ELF-1 (cell line): ENCODE measurements at regions not wholly inside any gene's neighbourhood (a gene's known extent, or its start where the extent isn't known, plus 50 kb on each side); places are given as distances from the start of the nearest gene placed in this dataset.
A peak's percentile ranks its signal among the peaks of the same experiment; 100 is the strongest.
"Not testable (repeated sequence)": the region's sequence is repeated elsewhere in the genome, so short reads cannot be mapped to it uniquely, and the experiment has no call there.

Experiments
- DNase-seq: peaks from one replicate; pipeline ENCODE4 v3.0.0-alpha.2; 2016; ENCODE audit warnings: low read depth, low spot score

DNA sequence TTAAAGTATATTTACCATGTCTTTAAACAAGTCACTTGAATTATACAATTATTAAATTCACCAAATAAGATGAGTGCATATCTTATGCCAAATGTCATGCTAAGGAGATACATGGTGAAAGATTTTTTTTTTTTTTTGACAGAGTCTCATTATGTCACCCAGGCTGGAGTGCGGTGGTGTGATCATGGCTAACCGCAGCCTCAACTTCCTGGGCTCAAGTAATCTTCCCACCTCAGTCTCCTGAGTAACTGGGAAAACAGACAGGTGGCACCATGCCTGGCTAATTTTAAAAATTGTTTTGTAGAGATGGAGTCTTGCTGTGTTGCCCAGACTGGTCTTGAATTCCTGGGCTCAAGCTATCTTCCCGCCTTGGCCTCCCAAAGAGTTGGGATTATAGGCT is 149.0 kb upstream of the GOT2 start:
- no peak for DNase-seq

- DNase-seq = no peak
Measured at GRCh38 chr16:58882292-58882691, 148.2 kb upstream of the GOT2 start.

GRCh38 chr16:58878641-58879040 is 144.5 kb upstream of the GOT2 start:
- DNase-seq = not testable (repeated sequence)

- no peak for DNase-seq
Measured at GRCh38 chr16:58866935-58867334, 132.8 kb upstream of the GOT2 start.

GRCh38 chr16:58863761-58864160 is 129.6 kb upstream of the GOT2 start:
- no peak for DNase-seq

DNA sequence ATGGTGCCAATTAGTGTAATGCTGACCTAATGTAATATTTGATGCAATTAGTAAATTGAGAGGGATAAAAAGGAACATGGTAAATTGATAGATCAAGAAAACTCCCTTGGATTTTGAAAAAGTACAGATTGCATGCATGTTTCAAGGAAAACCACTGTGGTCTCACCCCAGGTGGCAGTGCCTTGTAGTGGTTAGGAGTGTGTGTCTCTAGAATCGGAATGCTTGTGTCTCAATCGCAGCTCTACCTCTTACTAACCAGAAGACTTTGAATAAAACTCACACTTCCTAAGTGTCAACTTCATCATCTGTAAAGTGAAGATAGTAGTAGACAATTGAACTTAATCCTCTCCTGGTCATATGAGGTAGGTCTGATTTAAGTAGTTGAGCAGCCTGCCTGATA is 128.9 kb upstream of the GOT2 start:
- DNase-seq = no peak

DNA sequence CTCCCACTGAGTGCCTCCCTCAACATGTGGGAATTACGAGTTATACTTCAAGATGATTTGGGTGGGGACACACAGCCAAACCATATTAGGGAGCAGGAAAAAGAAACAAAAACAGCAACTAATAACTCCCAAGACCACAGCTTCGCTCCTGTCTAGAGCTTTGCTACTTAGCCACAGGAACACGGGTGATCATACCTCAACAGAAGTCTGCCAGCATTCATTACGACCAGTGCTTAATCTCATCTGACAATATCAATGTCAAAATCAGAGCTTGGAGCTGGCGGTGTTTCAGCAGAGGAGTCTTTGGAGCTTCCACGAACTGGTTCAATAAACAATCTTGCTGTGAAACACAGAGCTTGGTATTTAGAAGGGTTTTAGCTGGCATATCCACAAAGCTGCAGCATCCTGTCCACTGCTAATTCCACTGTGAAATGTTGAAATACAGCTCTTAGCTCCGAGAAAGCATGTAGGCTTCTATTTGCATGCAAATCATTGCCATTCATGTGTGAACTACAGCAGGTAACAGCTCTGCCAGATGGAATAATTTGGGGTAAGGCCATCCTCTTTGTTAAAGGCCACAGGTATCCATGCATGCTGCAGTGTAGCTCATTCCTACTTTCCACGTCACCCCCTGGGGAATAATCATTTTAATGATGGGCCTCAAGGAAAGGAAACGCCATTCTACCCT is 128.4 kb upstream of the GOT2 start:
- DNase-seq = no peak

DNA sequence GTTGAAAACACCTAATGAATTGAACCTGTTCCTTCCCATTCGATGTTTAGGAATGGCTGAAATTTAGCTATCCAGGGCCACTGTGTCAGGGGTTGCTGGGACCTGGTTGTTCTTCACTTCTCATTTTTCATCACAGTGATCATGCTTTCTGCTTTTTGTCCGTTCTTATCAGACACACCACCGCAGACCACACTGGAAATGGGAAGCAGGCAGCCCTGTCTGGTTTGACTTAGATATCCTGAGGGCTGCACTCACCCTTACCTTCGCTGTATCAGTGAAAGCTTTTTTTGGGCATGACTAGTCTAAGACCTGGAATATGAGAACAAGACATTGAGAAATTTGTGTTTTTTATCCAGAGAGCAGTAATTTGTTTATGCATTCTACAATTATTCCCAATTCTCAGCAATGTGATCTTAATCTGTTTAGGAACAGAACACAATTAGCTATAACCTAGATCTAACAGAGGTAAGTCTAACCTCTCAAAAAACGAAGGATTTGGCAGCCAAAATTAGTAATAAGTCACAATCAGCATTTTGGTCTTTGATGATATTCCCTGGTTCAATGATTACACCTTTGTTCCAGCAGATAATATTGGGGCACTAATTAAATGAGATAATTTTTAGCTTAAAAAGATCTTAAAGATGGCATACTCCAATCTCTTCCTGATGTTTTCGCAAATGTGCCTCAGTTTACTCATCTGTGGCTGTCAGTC is 126.0 kb upstream of the GOT2 start:
- no peak for DNase-seq

- DNase-seq = not testable (repeated sequence)
Measured at GRCh38 chr16:58858577-58858976, 124.5 kb upstream of the GOT2 start.

- no peak for DNase-seq
Measured at GRCh38 chr16:58855291-58855863, 121.3 kb upstream of the GOT2 start.

DNA sequence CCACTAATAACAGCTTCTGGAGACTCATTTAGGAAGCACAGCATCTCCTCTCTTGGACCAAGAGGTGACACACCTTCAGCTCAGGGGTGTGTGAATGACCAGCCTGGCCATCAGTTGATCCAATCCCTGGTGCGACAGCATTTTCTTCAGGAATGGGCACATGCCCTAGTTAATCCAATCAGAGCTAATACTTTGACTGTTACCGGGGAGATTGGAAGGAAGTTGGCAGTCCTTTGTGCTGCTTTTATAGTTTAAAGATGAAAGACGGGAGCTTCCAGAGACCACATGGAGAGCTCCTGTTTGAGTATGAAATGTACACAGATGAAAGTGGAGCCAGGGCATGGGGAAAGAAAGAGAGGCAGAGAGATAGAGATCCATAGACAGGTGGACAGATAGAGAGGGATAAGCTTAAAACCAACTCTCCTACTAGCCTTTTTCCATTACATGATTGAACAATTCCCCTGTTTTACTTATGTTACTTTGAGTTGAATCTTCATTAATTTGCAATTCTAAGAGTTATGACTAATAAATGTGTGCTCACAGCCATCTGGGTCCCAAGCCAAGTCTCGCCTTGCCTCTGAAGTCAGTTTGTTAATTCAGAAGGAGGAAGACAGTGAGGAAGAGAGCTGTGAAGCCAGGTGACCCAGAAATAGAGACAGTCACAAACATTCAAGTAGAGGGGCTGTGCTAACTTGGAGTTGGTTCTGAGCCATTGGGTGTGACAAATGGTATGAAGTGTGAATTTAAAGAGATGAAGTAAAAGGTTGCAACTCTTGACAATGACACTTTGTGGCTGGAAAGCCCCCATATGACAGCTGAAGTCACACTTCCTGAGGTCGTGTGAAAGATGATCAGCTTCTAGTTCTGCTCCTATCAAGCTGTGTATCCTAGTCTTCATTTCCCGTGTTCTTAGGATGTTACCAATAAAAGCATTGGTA is 120.0 kb upstream of the GOT2 start:
- DNase-seq = no peak

GRCh38 chr16:58850678-58851020 is 116.5 kb upstream of the GOT2 start:
- no peak for DNase-seq

DNA sequence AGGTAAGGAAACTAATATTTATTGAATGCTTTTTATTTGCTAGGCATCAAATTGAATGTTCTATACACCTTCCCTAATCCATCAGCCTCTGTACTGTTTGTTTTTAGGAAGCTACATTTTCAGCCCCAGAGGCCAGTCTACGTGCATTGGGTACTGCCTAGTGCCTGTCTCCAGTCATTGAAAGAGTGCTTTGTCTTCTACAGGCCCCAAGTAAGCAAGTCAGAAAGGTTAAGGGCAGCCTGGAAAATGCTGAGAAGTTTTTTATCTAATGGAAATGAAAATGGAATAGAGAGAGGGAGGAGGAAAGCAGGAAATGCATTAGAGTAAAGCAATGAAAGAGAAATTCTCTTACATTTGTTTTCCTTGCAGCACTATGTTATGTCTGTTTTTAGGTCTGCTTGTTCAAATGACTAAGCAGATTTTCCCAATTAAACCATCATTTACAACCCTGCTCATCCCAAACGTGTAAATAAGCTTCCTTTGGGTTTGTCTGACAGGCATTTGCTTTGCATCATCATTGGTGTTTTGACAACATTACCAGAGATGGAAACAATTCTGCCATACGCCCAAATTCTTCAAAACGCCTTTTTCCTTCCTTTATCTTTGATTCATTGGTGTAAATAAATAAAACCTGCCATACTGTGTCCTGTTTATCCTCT is 116.0 kb upstream of the GOT2 start:
- peak; percentile 9 for DNase-seq

GRCh38 chr16:58848662-58849002 is 114.5 kb upstream of the GOT2 start:
- DNase-seq = no peak

- no peak for DNase-seq
Measured at GRCh38 chr16:58847902-58848661, 114.0 kb upstream of the GOT2 start.

DNA sequence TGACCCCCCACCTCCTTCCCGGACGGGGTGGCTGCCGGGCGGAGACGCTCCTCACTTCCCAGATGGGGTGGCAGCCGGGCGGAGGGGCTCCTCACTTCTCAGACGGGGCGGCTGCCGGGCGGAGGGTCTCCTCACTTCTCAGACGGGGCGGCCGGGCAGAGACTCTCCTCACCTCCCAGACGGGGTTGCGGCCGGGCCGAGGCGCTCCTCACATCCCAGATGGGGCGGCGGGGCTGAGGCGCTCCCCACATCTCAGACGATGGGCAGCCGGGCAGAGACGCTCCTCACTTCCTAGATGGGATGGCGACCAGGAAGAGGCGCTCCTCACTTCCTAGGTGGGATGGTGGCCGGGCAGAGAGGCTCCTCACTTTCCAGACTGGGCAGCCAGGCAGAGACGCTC is 112.1 kb upstream of the GOT2 start:
- DNase-seq = not testable (repeated sequence)

- no peak for DNase-seq
Measured at GRCh38 chr16:58843675-58844074, 109.6 kb upstream of the GOT2 start.

- DNase-seq = no peak
Measured at GRCh38 chr16:58842746-58843145, 108.6 kb upstream of the GOT2 start.

- DNase-seq = no peak
Measured at GRCh38 chr16:58842156-58842555, 108.0 kb upstream of the GOT2 start.

- DNase-seq = no peak
Measured at GRCh38 chr16:58837950-58838349, 103.8 kb upstream of the GOT2 start.

DNA sequence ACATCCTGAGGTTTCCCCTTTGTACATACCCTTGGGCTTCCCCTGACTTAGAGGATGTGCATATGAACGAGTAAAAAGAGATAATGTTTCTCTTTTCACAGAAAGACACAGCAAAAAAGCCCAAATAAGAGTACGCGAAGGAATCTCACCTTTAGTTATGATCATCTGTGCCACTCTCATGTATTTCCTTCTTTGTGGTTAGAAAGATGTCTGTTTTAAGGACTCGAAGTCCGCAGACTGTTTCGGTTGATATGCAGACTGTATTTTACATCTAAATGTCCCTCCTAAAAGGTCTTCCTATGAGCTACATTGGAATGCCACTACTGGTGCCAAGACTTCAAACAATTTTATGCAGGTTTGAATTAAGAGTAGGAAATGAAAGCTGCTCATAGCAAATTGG is 102.3 kb upstream of the GOT2 start:
- DNase-seq = no peak
